ENCODE measurements at regions not wholly inside any gene's neighbourhood (a gene's known extent, or its start where the extent isn't known, plus 50 kb on each side); places are given as distances from the start of the nearest gene placed in this dataset.
"Not testable (repeated sequence)": the region's sequence is repeated elsewhere in the genome, so short reads cannot be mapped to it uniquely, and the experiment has no call there.

GRCh38 chr6:100228834-100229441 lies 234.9 kb upstream of the MCHR2 start:
- no peaks in the 10 kb centered on the region for H3K9me3 ChIP-seq
- H3K4me1 ChIP-seq, result peaks cover 0 to 8% (median 4%) of the 10 kb centered on the region in 3 donors
- H3K27ac ChIP-seq, result peak overlapping the region in 1 of 4 donors; percentile 38
- H3K4me3 ChIP-seq, result peak overlapping the region in 3 of 4 donors; percentile 24 to 48 (median 39)
- no peak for FAIRE-seq
- TF ChIP-seq CTCF (IDR thresholded peaks at IDR 0.05), result peak in 1 of 4 donors; percentile 7
- intact Hi-C loops (cut with DNase I), result no loop called here
- H3K27me3 ChIP-seq, result peaks cover 0 to 4% (median under 1%) of the 10 kb centered on the region in 4 donors
- no peaks in the 10 kb centered on the region for H3K36me3 ChIP-seq
- 1 to 2% methylated on average over 30 of the region's 30 CpGs for WGBS, 2 donors
- peak; percentile 61 to 86 (median 73) for DNase-seq
- peak; percentile 99 for ATAC-seq

GRCh38 chr6:100228437-100228833 lies 234.4 kb upstream of the MCHR2 start:
- DNase-seq, result no peak
- peak in 1 of 4 donors; percentile 3 for ATAC-seq
- no peak for FAIRE-seq
- Histone ChIP-seq H3K9me3 (no peaks in the 10 kb centered on the region), H3K4me3 (peak overlapping the region in 2 of 4 donors; percentile 39 to 48), H3K4me1 (peaks cover 0 to 8% (median 4%) of the 10 kb centered on the region in 3 donors), H3K36me3 (no peaks in the 10 kb centered on the region), H3K27ac (no peak overlapping the region), H3K27me3 (no peaks in the 10 kb centered on the region)
- TF ChIP-seq CTCF (IDR thresholded peaks at IDR 0.05), result no peak
- WGBS, 2 donors, result 31 to 43% methylated on average over 8 of the region's 8 CpGs
- intact Hi-C loops (cut with DNase I), result no loop called here

GRCh38 chr6:100226811-100227210 lies 232.8 kb upstream of the MCHR2 start:
- no peak for TF ChIP-seq CTCF (IDR thresholded peaks at IDR 0.05)
- intact Hi-C loops (cut with DNase I), result no loop called here
- no peak overlapping the region for H3K27ac ChIP-seq
- no peaks in the 10 kb centered on the region for H3K27me3 ChIP-seq
- no peak for ATAC-seq
- peaks cover 0 to 8% (median 4%) of the 10 kb centered on the region in 3 donors for H3K4me1 ChIP-seq
- no peak overlapping the region for H3K4me3 ChIP-seq
- H3K9me3 ChIP-seq, result no peaks in the 10 kb centered on the region
- no peaks in the 10 kb centered on the region for H3K36me3 ChIP-seq
- FAIRE-seq, result no peak
- WGBS, 2 donors, result 38 to 47% methylated on average over 3 of the region's 3 CpGs
- DNase-seq, result no peak

GRCh38 chr6:100223952-100224351 lies 229.9 kb upstream of the MCHR2 start:
- DNase-seq; H3K27me3 ChIP-seq; FAIRE-seq; intact Hi-C loops (cut with DNase I); H3K36me3 ChIP-seq; H3K27ac ChIP-seq; ATAC-seq; H3K4me3 ChIP-seq; H3K4me1 ChIP-seq; H3K9me3 ChIP-seq: not testable (repeated sequence)
- 60 to 63% methylated on average over 1 of the region's 1 CpG for WGBS, 2 donors

- Histone ChIP-seq H3K4me1 (no peaks in the 10 kb centered on the region), H3K36me3 (no peaks in the 10 kb centered on the region), H3K9me3 (no peaks in the 10 kb centered on the region), H3K27ac (no peak overlapping the region), H3K27me3 (no peaks in the 10 kb centered on the region), H3K4me3 (no peak overlapping the region)
- 60 to 72% methylated on average over 4 of the region's 4 CpGs for WGBS, 2 donors
- TF ChIP-seq CTCF (IDR thresholded peaks at IDR 0.05), result no peak
- ATAC-seq (no peak), DNase-seq (no peak), FAIRE-seq (no peak)
- intact Hi-C loops (cut with DNase I), result no loop called here
These were observed 226.5 kb upstream of the MCHR2 start for GRCh38 chr6:100220543-100220942.
